Mucosa of descending colon (tissue), 3 donors: ENCODE measurements at regions not wholly inside any gene's neighbourhood (a gene's known extent, or its start where the extent isn't known, plus 50 kb on each side); places are given as distances from the start of the nearest gene placed in this dataset.

Source experiments
- ATAC-seq: fragments of 200-7000 bp; cut with Tn5 transposase; one replicate; pipeline ENCODE4 v1.9.1; 2020; ENCODE audit warnings: mild to moderate bottlenecking, moderate library complexity
- DNase-seq, 3 donors: peaks; one replicate each; pipeline ENCODE4 v3.0.0-alpha.2; 2020
- H3K36me3 ChIP-seq: fragments of 200-600 bp; one replicate; pipeline ENCODE4 v1.8.0; 2021; ENCODE audit warnings: low read depth, mild to moderate bottlenecking
- H3K4me1 ChIP-seq: fragments of 200-600 bp; one replicate; pipeline ENCODE4 v1.8.0; 2021; ENCODE audit warnings: low read depth, mild to moderate bottlenecking
- H3K4me3 ChIP-seq: fragments of 200-600 bp; one replicate; pipeline ENCODE4 v1.8.0; 2021; ENCODE audit warnings: mild to moderate bottlenecking
- H3K9me3 ChIP-seq: fragments of 200-600 bp; one replicate; pipeline ENCODE4 v1.8.0; 2021; ENCODE audit warnings: mild to moderate bottlenecking
- intact Hi-C, 2 donors: fragments of 100-400 bp; cut with DNase I in 1 of 2; cut with micrococcal nuclease in 1 of 2; formaldehyde crosslinking; loops; one replicate each; pipeline versions ENCODE4 v1.11.0 to v1.11.1; 2022; cut with DNase I, micrococcal nuclease
- TF ChIP-seq, protein P1 (sequence below): fragments of 200-600 bp; IDR thresholded peaks from one replicate; pipeline ENCODE4 v1.8.0; 2022; ENCODE audit warnings: antibody characterized with exemption, mild to moderate bottlenecking
- donor health status: DM: no; HTN: no; CAD: no; lungs with moderate emphysema.
- donor health status: DM: no; HTN: no; CAD: no.
- donor health status: DM: no; HTN: yes; CAD: no.

DNA sequence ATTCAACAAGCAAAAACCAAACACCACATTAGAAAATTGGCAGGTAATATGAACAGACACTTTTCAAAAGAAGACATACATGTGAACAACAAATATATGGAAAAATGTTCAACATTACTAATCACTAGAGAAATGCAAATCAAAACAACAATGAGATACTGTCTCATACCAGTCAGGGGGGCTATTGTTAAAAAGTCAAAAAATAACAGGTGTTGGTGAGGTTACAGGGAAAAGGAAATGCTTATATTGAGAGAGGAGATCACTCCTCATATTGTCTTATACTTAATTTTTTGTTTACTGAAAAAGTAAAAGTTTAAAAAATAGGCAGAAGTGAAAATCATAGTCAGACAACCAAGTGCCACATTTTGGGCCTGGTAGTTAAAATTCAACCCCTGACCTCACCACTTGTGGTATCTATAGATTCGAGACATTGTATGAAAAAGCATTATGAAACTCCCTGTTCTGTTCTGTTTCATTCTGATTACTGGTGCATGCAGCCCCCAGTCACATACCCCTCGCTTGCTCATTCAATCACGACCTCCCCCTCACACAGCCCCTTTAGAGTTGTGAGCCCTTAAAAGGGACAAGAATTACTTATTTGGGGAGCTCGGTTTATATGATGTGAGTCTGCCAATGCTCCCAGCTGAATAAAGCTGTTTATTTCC lies 153.7 kb upstream of the FGF16 start:
- H3K36me3 ChIP-seq: no peaks in the 10 kb centered on the region
- H3K4me1 ChIP-seq: no peaks in the 10 kb centered on the region
- no peak for DNase-seq
- TF ChIP-seq, protein P1, sequence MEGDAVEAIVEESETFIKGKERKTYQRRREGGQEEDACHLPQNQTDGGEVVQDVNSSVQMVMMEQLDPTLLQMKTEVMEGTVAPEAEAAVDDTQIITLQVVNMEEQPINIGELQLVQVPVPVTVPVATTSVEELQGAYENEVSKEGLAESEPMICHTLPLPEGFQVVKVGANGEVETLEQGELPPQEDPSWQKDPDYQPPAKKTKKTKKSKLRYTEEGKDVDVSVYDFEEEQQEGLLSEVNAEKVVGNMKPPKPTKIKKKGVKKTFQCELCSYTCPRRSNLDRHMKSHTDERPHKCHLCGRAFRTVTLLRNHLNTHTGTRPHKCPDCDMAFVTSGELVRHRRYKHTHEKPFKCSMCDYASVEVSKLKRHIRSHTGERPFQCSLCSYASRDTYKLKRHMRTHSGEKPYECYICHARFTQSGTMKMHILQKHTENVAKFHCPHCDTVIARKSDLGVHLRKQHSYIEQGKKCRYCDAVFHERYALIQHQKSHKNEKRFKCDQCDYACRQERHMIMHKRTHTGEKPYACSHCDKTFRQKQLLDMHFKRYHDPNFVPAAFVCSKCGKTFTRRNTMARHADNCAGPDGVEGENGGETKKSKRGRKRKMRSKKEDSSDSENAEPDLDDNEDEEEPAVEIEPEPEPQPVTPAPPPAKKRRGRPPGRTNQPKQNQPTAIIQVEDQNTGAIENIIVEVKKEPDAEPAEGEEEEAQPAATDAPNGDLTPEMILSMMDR: no peak
- H3K4me3 ChIP-seq: no peak overlapping the region
- intact Hi-C loops: no loop called here
- ATAC-seq: no peak
- no peaks in the 10 kb centered on the region for H3K9me3 ChIP-seq

DNA sequence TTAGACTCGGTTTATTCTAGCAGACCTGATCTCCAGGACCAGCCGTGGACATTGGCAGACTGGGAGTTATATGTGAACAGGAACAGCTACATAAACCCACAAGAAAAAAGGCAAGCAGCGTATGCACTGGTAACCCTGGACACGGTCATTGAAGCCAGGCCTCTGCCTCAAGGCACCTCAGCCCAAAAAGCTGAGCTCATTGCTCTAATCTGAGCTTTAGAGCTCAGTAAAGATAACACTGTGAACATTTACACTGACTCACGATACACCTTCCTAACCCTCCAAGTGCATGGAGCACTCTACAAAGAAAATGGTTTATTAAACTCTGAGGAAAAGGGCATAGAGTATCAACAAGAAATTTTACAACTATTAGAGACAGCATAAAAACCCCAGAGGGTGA lies 148.9 kb upstream of the FGF16 start:
- DNase-seq (no peak), ATAC-seq (no peak)
- H3K4me3 ChIP-seq: no peak overlapping the region
- TF ChIP-seq, protein P1: no peak
- H3K36me3 ChIP-seq: no peaks in the 10 kb centered on the region
- H3K9me3 ChIP-seq: no peaks in the 10 kb centered on the region
- intact Hi-C loops: no loop called here
- H3K4me1 ChIP-seq: no peaks in the 10 kb centered on the region

DNA sequence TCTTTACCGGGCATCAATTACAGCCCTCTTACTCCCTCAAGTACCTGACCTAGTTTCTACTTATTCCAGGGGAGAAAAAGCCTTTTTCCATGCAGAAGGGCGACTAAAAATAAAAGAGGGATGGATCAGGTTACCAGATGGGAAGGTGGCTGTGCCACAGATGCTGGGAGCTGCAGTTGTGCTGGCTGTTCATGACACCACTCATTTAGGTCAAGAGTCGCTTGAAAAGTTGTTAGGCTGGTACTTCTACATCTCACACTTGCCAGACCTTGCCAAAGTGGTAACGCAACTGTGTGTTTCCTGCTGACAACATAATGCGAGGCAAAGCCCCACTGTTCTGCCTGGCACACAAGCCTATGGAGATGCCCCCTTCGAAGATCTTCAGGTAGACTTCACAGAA lies 148.4 kb upstream of the FGF16 start:
- Histone ChIP-seq H3K4me3 (no peak overlapping the region), H3K36me3 (no peaks in the 10 kb centered on the region), H3K4me1 (no peaks in the 10 kb centered on the region), H3K9me3 (peaks cover 2% of the 10 kb centered on the region)
- ATAC-seq (no peak), DNase-seq (no peak)
- intact Hi-C loops: no loop called here
- TF ChIP-seq, protein P1: no peak

DNA sequence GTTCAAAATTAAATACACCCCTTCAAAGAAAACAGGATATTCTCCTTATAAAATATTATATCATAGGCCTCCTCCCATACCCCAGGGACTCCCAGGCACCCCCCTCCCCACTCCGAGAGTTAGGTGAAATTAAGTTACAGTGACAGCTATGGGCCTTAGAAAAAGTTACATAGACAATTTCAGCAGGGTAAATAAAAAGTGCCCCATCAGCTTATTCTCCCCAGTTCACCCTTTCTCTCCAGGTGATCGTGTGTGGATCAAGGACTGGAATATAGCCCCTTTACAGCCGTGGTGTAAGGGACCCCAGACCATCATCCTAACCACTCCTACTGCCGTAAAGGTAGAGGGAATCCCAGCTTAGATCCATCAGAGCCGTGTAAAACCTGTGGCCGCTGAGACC lies 147.6 kb upstream of the FGF16 start:
- no peak for ATAC-seq
- intact Hi-C loops: no loop called here

DNA sequence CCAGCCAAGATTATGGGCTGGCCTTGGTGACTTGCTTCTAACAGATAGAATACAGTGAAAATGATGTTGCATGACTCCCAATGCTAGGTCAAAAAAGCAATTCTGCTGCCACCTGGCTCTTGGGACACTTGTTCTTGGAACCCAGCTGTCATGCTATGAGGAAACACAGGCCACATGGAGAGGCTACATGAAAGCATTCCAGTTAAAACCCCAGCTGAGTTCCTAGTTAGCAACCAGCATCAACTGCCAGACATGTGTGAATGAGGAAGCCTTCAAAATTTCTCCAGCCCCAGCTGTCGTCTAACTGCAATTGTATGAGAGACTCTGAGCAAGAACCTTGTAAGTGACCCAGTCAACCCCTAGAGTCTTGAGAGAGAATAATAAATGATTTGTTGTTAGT lies 105.2 kb upstream of the FGF16 start:
- intact Hi-C loops: no loop called here
- TF ChIP-seq, protein P1: no peak
- ATAC-seq (no peak), DNase-seq (no peak)
- H3K4me3 ChIP-seq: no peak overlapping the region
- no peaks in the 10 kb centered on the region for H3K4me1 ChIP-seq
- H3K36me3 ChIP-seq: no peaks in the 10 kb centered on the region
- H3K9me3 ChIP-seq: no peaks in the 10 kb centered on the region

More for the DNA sequence above, 147.6 kb upstream of the FGF16 start:
- H3K36me3 ChIP-seq: no peaks in the 10 kb centered on the region
- no peak for DNase-seq
- H3K9me3 ChIP-seq: peaks cover 2% of the 10 kb centered on the region
- TF ChIP-seq, protein P1: no peak
- H3K4me3 ChIP-seq: no peak overlapping the region
- no peaks in the 10 kb centered on the region for H3K4me1 ChIP-seq

DNA sequence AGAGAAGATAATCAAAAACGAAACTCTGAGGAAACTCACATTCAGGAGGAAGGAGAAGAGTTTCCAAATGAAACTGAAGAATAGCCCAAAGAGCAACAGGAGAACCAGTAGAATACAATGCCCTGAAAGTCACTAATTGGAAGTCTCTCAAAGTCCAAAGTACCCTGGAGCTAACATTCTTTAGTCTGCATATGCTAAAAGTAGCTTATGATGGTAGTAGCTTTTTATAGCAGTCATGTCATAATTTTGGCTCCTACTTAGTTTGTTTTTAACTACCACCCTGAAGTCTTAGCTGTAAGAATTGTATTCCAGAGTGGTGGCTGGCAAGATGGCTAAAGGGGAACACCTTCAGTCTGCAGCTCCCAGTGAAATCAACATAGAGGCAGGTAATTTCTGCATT lies 100.3 kb upstream of the FGF16 start:
- H3K4me3 ChIP-seq: no peak overlapping the region
- ATAC-seq (no peak), DNase-seq (no peak)
- intact Hi-C loops: no loop called here
- no peaks in the 10 kb centered on the region for H3K4me1 ChIP-seq
- H3K36me3 ChIP-seq: no peaks in the 10 kb centered on the region
- no peaks in the 10 kb centered on the region for H3K9me3 ChIP-seq
- TF ChIP-seq, protein P1: no peak
